ENCODE measurements at regions not wholly inside any gene's neighbourhood (a gene's known extent, or its start where the extent isn't known, plus 50 kb on each side); places are given as distances from the start of the nearest gene placed in this dataset.

DNA sequence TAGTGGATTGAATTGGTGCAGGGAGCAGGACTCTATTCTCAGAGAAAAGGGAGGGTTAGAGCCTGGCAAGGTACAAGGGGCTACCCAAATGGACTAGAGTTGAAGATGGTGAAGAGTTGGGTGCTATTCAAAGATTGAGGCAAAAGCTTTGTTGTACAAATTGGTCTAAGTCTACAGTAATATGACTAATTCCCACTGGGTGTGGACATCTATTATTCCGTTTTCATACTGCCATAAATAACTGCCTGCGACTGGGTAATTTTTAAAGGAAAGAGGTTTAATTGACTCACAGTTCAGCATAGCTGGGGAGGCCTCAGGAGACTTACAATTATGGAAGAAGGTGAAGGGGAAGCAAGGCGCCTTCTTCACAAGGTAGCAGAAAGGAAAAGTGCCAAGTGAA lies 266.3 kb downstream of the TPBG start:
- H3K9me3 Mint-ChIP-seq: peaks cover 16% of the 10 kb centered on the region
- H3K36me3 Mint-ChIP-seq (ENCODE audit: insufficient read depth): no peaks in the 10 kb centered on the region
- H3K27ac Mint-ChIP-seq (ENCODE audit: low read depth): no peak overlapping the region
- DNase-seq (ENCODE audit: low spot score in 2 of 2): no peak
- no peaks in the 10 kb centered on the region for H3K4me1 Mint-ChIP-seq
- peaks cover 11% of the 10 kb centered on the region for H3K27me3 Mint-ChIP-seq
- no peak overlapping the region for H3K4me3 Mint-ChIP-seq
- ATAC-seq (replicated peaks; ENCODE audit: extremely low read depth, poor library complexity, severe bottlenecking): no peak

- Mint-ChIP-seq H3K9me3 (peaks cover 7% of the 10 kb centered on the region), H3K27ac (ENCODE audit: low read depth) (no peak overlapping the region), H3K4me3 (no peak overlapping the region), H3K36me3 (ENCODE audit: insufficient read depth) (no peaks in the 10 kb centered on the region), H3K4me1 (no peaks in the 10 kb centered on the region), H3K27me3 (no peaks in the 10 kb centered on the region)
- DNase-seq (ENCODE audit: low spot score in 2 of 2): no peak
- ATAC-seq (replicated peaks; ENCODE audit: extremely low read depth, poor library complexity, severe bottlenecking): no peak
Measured at GRCh38 chr6:82641677-82642076, 278.1 kb downstream of the TPBG start.

DNA sequence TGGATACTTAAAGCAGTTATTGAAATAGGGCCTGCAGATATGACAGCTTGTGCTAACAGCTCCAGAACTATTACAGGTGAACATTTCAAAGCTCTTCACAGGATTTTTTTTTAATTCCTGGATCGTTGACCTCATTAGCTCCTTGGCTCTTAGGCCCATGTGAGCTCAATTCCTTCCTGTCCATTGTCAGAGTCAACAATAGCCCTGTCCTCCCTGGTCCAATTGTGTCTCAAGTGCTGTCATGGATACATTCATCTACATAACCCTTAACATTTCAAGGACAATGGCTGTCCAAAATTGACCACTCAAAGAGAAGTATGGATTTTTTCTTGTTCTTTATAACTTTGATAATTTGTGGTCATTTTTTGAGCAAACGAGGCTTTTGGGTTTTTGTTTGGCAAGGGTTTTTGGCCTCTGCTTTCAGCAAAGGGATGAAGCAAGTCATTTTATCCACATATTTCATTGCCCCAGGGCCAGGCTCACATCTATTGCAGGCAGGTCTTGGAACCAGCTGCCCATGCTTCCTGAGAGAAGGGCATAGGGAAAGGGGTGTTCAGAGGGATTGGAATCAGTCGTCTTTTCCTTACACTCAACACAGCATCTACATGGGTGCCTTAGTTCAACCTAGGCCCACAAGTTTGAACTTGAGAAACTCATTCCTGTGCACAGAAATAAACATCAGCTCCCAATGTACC lies 282.1 kb downstream of the TPBG start:
- Mint-ChIP-seq H3K9me3 (peaks cover 16% of the 10 kb centered on the region), H3K27me3 (no peaks in the 10 kb centered on the region), H3K27ac (ENCODE audit: low read depth) (no peak overlapping the region), H3K36me3 (ENCODE audit: insufficient read depth) (peaks cover 2% of the 10 kb centered on the region), H3K4me3 (no peak overlapping the region), H3K4me1 (no peaks in the 10 kb centered on the region)
- DNase-seq (ENCODE audit: low spot score in 2 of 2) (no peak), ATAC-seq (replicated peaks; ENCODE audit: extremely low read depth, poor library complexity, severe bottlenecking) (no peak)

- H3K9me3 Mint-ChIP-seq: peaks cover 16% of the 10 kb centered on the region
- ATAC-seq (replicated peaks; ENCODE audit: extremely low read depth, poor library complexity, severe bottlenecking) (no peak), DNase-seq (ENCODE audit: low spot score in 2 of 2) (no peak)
- no peak overlapping the region for H3K4me3 Mint-ChIP-seq
- H3K36me3 Mint-ChIP-seq (ENCODE audit: insufficient read depth): peaks cover 2% of the 10 kb centered on the region
- H3K27me3 Mint-ChIP-seq: no peaks in the 10 kb centered on the region
- no peak overlapping the region for H3K27ac Mint-ChIP-seq (ENCODE audit: low read depth)
- no peaks in the 10 kb centered on the region for H3K4me1 Mint-ChIP-seq
Measured at GRCh38 chr6:82646231-82646615, 282.6 kb downstream of the TPBG start.

DNA sequence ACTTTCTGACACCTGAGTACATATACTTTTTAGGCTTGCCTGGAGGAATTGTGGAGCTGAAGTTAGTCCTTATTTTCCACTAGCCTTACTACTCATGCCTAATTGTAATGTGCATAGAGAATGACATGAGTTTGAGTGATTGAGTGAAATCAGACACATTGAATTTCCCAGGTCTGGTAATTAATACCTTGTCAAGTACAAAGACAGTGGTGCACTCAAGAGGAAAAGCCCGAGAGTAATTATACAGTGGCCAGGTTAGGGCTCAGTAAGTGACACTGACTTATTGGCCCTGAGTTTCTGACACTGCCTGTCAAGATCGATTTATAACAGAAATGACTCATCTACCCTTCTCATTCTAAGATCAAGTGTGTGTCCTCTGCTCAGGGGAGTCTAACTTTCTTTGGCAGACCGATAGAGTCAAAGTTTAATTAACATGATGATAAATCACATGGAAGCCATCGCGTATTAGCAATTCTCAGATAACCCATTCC lies 288.3 kb downstream of the TPBG start:
- ATAC-seq (replicated peaks; ENCODE audit: extremely low read depth, poor library complexity, severe bottlenecking): no peak
- peaks cover 2% of the 10 kb centered on the region for H3K36me3 Mint-ChIP-seq (ENCODE audit: insufficient read depth)
- no peak overlapping the region for H3K4me3 Mint-ChIP-seq
- DNase-seq (ENCODE audit: low spot score in 2 of 2): no peak
- no peaks in the 10 kb centered on the region for H3K27me3 Mint-ChIP-seq
- no peak overlapping the region for H3K27ac Mint-ChIP-seq (ENCODE audit: low read depth)
- peaks cover 13% of the 10 kb centered on the region for H3K9me3 Mint-ChIP-seq
- no peaks in the 10 kb centered on the region for H3K4me1 Mint-ChIP-seq

DNA sequence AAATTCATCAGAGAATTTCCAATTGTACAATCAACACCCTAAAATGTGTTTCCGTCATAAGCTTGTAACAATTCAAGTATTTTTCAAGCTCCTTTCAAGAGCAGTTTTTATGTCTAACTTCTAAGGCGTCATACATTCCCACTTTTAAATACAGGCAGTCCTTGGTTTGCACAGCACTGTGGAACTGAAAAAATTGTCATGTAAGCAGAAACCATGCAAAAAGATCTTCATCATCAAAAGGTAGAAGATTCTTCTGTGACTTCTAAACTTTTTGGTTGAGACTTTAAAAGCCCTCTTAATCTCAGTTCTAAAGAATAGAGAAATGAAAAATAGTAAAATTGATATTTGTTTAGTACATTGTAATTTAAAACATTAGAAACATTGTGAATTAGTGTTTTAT lies 315.6 kb downstream of the TPBG start:
- no peaks in the 10 kb centered on the region for H3K27me3 Mint-ChIP-seq
- H3K4me3 Mint-ChIP-seq: no peak overlapping the region
- H3K27ac Mint-ChIP-seq (ENCODE audit: low read depth): no peak overlapping the region
- no peaks in the 10 kb centered on the region for H3K4me1 Mint-ChIP-seq
- ATAC-seq (replicated peaks; ENCODE audit: extremely low read depth, poor library complexity, severe bottlenecking): no peak
- H3K36me3 Mint-ChIP-seq (ENCODE audit: insufficient read depth): peaks cover 2% of the 10 kb centered on the region
- peaks cover 10% of the 10 kb centered on the region for H3K9me3 Mint-ChIP-seq
- DNase-seq (ENCODE audit: low spot score in 2 of 2): no peak

DNA sequence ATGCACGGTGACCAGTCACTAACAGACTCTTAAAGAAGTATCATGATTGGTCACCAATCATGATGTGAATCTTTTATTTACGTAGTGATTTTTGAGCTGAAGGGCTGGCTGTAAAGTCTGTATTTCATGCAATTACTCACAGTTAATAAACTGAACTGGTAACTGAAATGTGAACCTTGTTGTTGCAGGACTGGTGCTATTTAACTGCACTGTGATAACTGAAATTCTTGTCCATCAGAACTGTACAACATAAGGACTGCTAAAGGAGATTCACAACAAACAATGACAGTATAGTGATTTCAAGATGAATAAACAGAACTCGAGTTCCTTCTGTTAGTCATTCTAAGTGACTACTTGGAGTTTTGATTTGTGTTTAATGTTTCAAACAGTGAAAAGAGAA lies 316.6 kb downstream of the TPBG start:
- no peak overlapping the region for H3K4me3 Mint-ChIP-seq
- DNase-seq (ENCODE audit: low spot score in 2 of 2) (no peak), ATAC-seq (replicated peaks; ENCODE audit: extremely low read depth, poor library complexity, severe bottlenecking) (no peak)
- no peaks in the 10 kb centered on the region for H3K4me1 Mint-ChIP-seq
- no peaks in the 10 kb centered on the region for H3K27me3 Mint-ChIP-seq
- H3K27ac Mint-ChIP-seq (ENCODE audit: low read depth): no peak overlapping the region
- H3K36me3 Mint-ChIP-seq (ENCODE audit: insufficient read depth): peaks cover 2% of the 10 kb centered on the region
- peaks cover 10% of the 10 kb centered on the region for H3K9me3 Mint-ChIP-seq

GRCh38 chr6:82681119-82681714 lies 317.6 kb downstream of the TPBG start:
- peaks cover 10% of the 10 kb centered on the region for H3K9me3 Mint-ChIP-seq
- H3K4me1 Mint-ChIP-seq: no peaks in the 10 kb centered on the region

GRCh38 chr6:82686719-82687118 lies 323.1 kb downstream of the TPBG start:
- H3K9me3 Mint-ChIP-seq: no peaks in the 10 kb centered on the region
- no peak overlapping the region for H3K27ac Mint-ChIP-seq (ENCODE audit: low read depth)
- H3K4me1 Mint-ChIP-seq: no peaks in the 10 kb centered on the region
- DNase-seq (ENCODE audit: low spot score in 2 of 2) (no peak), ATAC-seq (replicated peaks; ENCODE audit: extremely low read depth, poor library complexity, severe bottlenecking) (no peak)
- peaks cover 2% of the 10 kb centered on the region for H3K36me3 Mint-ChIP-seq (ENCODE audit: insufficient read depth)
- H3K27me3 Mint-ChIP-seq: no peaks in the 10 kb centered on the region
- H3K4me3 Mint-ChIP-seq: no peak overlapping the region

More at GRCh38 chr6:82681119-82681714, 317.6 kb downstream of the TPBG start:
- Mint-ChIP-seq H3K27me3 (no peaks in the 10 kb centered on the region), H3K4me3 (no peak overlapping the region), H3K36me3 (ENCODE audit: insufficient read depth) (peaks cover 2% of the 10 kb centered on the region), H3K27ac (ENCODE audit: low read depth) (no peak overlapping the region)
- DNase-seq (ENCODE audit: low spot score in 2 of 2) (no peak), ATAC-seq (replicated peaks; ENCODE audit: extremely low read depth, poor library complexity, severe bottlenecking) (no peak)

DNA sequence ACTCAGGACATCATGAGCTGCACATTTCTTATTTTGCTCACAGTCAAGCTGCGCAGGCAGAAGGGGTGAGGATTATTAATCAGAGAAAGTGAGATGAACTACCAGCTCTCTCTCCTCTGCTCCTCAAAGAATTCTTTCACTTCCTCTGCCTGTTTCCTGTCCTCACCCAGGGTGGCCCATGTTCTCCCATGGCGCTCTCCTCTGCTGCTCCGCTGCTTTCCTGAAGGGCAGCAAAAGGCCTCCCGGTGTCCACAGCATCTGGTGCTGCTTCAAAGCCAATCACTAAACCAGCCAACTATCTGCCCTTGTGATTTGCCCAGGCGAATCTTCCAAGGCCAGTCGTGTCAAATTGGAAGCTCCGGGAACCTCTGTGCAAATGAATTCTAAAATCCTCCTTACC lies 324.2 kb downstream of the TPBG start:
- no peaks in the 10 kb centered on the region for H3K4me1 Mint-ChIP-seq
- H3K27me3 Mint-ChIP-seq: peaks cover 9% of the 10 kb centered on the region
- H3K36me3 Mint-ChIP-seq (ENCODE audit: insufficient read depth): peaks cover 2% of the 10 kb centered on the region
- no peak overlapping the region for H3K27ac Mint-ChIP-seq (ENCODE audit: low read depth)
- H3K4me3 Mint-ChIP-seq: no peak overlapping the region
- no peak for ATAC-seq (replicated peaks; ENCODE audit: extremely low read depth, poor library complexity, severe bottlenecking)
- H3K9me3 Mint-ChIP-seq: no peaks in the 10 kb centered on the region
- no peak for DNase-seq (ENCODE audit: low spot score in 2 of 2)

- DNase-seq (ENCODE audit: low spot score in 2 of 2) (no peak), ATAC-seq (replicated peaks; ENCODE audit: extremely low read depth, poor library complexity, severe bottlenecking) (no peak)
- no peak overlapping the region for H3K27ac Mint-ChIP-seq (ENCODE audit: low read depth)
- peaks cover 14% of the 10 kb centered on the region for H3K27me3 Mint-ChIP-seq
- no peaks in the 10 kb centered on the region for H3K36me3 Mint-ChIP-seq (ENCODE audit: insufficient read depth)
- no peaks in the 10 kb centered on the region for H3K9me3 Mint-ChIP-seq
- H3K4me1 Mint-ChIP-seq: no peaks in the 10 kb centered on the region
- H3K4me3 Mint-ChIP-seq: no peak overlapping the region
Measured at GRCh38 chr6:82690283-82690682, 326.7 kb downstream of the TPBG start.

GRCh38 chr6:82691997-82692396 lies 328.4 kb downstream of the TPBG start:
- no peak for ATAC-seq (replicated peaks; ENCODE audit: extremely low read depth, poor library complexity, severe bottlenecking)
- no peaks in the 10 kb centered on the region for H3K4me1 Mint-ChIP-seq
- no peaks in the 10 kb centered on the region for H3K36me3 Mint-ChIP-seq (ENCODE audit: insufficient read depth)
- H3K27ac Mint-ChIP-seq (ENCODE audit: low read depth): no peak overlapping the region
- H3K9me3 Mint-ChIP-seq: no peaks in the 10 kb centered on the region
- peaks cover 14% of the 10 kb centered on the region for H3K27me3 Mint-ChIP-seq
- H3K4me3 Mint-ChIP-seq: no peak overlapping the region
- no peak for DNase-seq (ENCODE audit: low spot score in 2 of 2)

- H3K4me1 Mint-ChIP-seq: no peaks in the 10 kb centered on the region
- DNase-seq (ENCODE audit: low spot score in 2 of 2) (no peak), ATAC-seq (replicated peaks; ENCODE audit: extremely low read depth, poor library complexity, severe bottlenecking) (no peak)
- no peaks in the 10 kb centered on the region for H3K36me3 Mint-ChIP-seq (ENCODE audit: insufficient read depth)
- H3K27ac Mint-ChIP-seq (ENCODE audit: low read depth): no peak overlapping the region
- no peak overlapping the region for H3K4me3 Mint-ChIP-seq
- peaks cover 14% of the 10 kb centered on the region for H3K27me3 Mint-ChIP-seq
- H3K9me3 Mint-ChIP-seq: no peaks in the 10 kb centered on the region
Measured at GRCh38 chr6:82693094-82693493, 329.5 kb downstream of the TPBG start.

Data from central memory CD8-positive, alpha-beta T cell (primary cell).